Neutrophil (primary cell): ENCODE measurements at regions not wholly inside any gene's neighbourhood (a gene's known extent, or its start where the extent isn't known, plus 50 kb on each side); places are given as distances from the start of the nearest gene placed in this dataset.

ENCODE experiments used
- H3K27ac ChIP-seq: fragments of 200-600 bp; sonication (generic); 2 replicates; pipeline ENCODE4 v1.5.1; 2016; ENCODE audit warnings: mild to moderate bottlenecking, moderate library complexity
- H3K27me3 ChIP-seq: fragments of 200-600 bp; sonication (generic); 2 replicates; pipeline ENCODE4 v1.6.0; 2016; ENCODE audit warnings: mild to moderate bottlenecking
- H3K36me3 ChIP-seq: fragments of 200-600 bp; sonication (generic); 2 replicates; pipeline ENCODE4 v1.5.1; 2017
- H3K4me1 ChIP-seq, 2 experiments: fragments of 200-600 bp in 1 of 2; sonication (generic) in 1 of 2; 1 replicate in 1 of 2; 2 replicates in 1 of 2; pipeline versions ENCODE4 v1.5.1 to v1.6.1; 2013 to 2016; ENCODE audit warnings: low read depth in 1 of 2, low read length in 1 of 2, mild to moderate bottlenecking in 1 of 2, moderate library complexity in 1 of 2; ENCODE audit not compliant: control insufficient read depth in 1 of 2, insufficient read depth in 1 of 2
- H3K4me3 ChIP-seq, 2 experiments: fragments of 200-600 bp in 1 of 2; sonication (generic) in 1 of 2; 1 replicate in 1 of 2; 2 replicates in 1 of 2; pipeline ENCODE4 v1.5.1; 2013 to 2016; ENCODE audit warnings: low read depth in 1 of 2, low read length in 1 of 2, mild to moderate bottlenecking in 1 of 2, moderate library complexity in 1 of 2
- H3K9me3 ChIP-seq: fragments of 200-600 bp; sonication (generic); 2 replicates; pipeline ENCODE4 v1.5.1; 2016
- TF ChIP-seq, protein P1 (sequence below): fragments of 200-600 bp; sonication (generic); IDR thresholded peaks from 2 replicates; pipeline ENCODE4 v1.5.1; 2016; ENCODE audit warnings: antibody characterized with exemption

DNA sequence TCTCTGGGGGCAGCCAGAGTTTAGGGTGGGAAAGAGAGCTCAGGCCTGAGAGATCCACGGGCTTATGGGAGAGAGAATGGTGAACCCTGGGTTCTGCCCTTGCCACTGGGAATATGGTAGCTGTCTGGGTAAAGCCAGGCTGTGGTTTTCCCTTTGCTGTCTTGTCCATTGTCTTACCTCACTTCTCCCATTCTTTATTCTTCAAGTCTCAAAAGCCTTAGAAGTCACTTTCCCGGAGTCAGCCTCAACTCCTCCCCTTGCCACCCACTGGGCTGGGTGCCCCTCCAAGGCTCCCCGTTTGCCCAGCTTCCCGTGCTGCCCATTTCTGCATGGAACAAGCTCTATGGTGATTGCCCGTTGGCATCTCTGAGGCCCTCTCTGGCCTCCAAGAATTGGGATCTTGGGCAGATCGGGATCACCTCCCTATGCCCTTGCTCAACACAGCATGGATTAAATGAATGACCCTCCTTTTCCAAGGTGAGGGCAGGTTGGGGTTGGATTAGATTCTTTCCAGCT lies 228.2 kb downstream of the HAUS1 start:
- Histone ChIP-seq H3K4me1 (peaks cover 7 to 17% of the 10 kb centered on the region in 2 experiments), H3K4me3 (no peak overlapping the region), H3K27me3 (peaks cover 83% of the 10 kb centered on the region), H3K9me3 (no peaks in the 10 kb centered on the region), H3K27ac (no peak overlapping the region), H3K36me3 (no peaks in the 10 kb centered on the region)
- TF ChIP-seq, protein P1, sequence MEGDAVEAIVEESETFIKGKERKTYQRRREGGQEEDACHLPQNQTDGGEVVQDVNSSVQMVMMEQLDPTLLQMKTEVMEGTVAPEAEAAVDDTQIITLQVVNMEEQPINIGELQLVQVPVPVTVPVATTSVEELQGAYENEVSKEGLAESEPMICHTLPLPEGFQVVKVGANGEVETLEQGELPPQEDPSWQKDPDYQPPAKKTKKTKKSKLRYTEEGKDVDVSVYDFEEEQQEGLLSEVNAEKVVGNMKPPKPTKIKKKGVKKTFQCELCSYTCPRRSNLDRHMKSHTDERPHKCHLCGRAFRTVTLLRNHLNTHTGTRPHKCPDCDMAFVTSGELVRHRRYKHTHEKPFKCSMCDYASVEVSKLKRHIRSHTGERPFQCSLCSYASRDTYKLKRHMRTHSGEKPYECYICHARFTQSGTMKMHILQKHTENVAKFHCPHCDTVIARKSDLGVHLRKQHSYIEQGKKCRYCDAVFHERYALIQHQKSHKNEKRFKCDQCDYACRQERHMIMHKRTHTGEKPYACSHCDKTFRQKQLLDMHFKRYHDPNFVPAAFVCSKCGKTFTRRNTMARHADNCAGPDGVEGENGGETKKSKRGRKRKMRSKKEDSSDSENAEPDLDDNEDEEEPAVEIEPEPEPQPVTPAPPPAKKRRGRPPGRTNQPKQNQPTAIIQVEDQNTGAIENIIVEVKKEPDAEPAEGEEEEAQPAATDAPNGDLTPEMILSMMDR, result no peak

DNA sequence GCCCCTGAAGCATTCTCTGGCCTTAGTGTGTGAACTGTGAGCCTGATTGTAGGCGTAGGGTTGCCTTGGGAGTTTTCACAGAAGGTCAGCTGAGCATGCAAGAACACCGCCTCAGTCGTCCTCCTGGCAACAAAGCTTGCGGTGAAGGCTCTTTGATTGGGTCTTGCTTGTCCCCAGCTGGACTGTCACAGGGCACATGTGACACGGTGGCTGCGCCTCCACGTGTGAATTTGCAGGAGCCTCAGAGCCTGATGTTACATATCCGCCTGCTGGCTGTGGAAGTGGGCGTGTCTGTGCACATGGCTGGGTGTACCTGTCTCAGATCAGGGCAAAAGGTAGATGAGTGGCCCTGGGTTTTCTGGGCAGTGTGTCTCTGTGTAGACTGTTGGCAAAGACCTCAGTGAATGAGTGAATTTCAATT lies 228.7 kb downstream of the HAUS1 start:
- peaks cover 89% of the 10 kb centered on the region for H3K27me3 ChIP-seq

DNA sequence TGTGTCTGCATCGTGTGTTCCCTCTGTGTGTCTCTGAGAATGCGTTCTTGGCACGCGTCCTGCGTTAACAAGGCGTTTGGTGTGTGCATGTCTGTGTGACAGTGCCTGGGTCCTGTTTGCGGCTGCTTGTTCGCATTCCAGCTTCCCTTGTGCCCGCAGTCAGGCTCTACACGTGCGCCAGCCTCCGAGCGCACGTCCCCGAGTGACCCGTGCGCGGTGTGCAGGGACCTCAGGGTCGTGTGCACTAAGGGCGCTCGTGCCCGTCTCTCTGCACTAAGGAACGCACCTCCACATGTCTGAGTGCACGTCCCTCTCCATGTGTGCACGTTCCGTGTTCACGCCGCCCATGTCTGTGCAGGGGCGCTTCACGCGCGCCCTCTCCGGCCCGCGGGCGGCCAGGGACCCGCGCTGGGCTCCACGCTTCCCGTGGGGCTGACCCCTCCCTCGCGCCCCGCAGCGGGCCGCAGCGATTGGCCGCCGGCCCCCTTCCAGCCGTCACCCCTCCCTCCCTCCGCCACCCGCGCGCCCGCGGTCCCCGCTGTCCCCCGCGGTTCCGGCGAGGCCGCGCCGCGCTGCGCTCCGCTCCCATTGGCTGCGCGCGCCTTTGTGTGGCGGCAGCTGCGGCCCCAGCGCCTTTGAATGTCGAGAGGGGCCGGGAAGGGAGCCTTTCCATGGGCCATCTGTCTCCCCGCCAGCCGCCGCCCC lies 229.4 kb downstream of the HAUS1 start:
- Histone ChIP-seq H3K36me3 (no peaks in the 10 kb centered on the region), H3K27ac (no peak overlapping the region), H3K4me1 (peaks cover 7 to 17% of the 10 kb centered on the region in 2 experiments), H3K4me3 (no peak overlapping the region), H3K27me3 (peaks cover 94% of the 10 kb centered on the region), H3K9me3 (no peaks in the 10 kb centered on the region)
- TF ChIP-seq, protein P1, result no peak

More for the DNA sequence above, 228.7 kb downstream of the HAUS1 start:
- Histone ChIP-seq H3K4me3 (no peak overlapping the region), H3K9me3 (no peaks in the 10 kb centered on the region), H3K36me3 (no peaks in the 10 kb centered on the region), H3K27ac (no peak overlapping the region), H3K4me1 (peaks cover 7 to 17% of the 10 kb centered on the region in 2 experiments)
- TF ChIP-seq, protein P1, result no peak

DNA sequence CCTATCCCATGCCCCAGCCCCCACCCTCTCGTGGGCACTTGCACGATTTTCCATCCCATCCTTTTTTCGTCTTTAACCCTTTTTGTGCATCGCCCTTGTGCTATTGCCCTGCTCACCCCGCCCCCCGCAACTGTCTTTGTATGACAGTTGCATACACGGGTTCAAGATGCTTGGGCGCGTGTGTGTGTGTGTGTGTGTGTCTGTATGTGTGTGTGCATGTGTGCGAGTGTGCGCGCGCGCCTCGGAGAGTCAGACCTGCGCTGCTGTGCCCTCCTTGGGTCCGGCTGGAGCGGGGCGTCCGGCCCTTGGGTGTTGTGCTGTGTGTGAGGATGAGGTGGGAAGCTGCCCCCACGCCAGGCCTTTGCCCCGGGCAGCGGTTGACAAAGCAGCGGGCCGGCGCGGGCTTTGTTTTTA lies 230.7 kb downstream of the HAUS1 start:
- H3K9me3 ChIP-seq, result no peaks in the 10 kb centered on the region
- H3K27me3 ChIP-seq, result peaks cover 100% of the 10 kb centered on the region
- peaks cover 7 to 17% of the 10 kb centered on the region in 2 experiments for H3K4me1 ChIP-seq
- no peak overlapping the region for H3K27ac ChIP-seq
- H3K36me3 ChIP-seq, result no peaks in the 10 kb centered on the region
- H3K4me3 ChIP-seq, result no peak overlapping the region
- TF ChIP-seq, protein P1, result no peak

DNA sequence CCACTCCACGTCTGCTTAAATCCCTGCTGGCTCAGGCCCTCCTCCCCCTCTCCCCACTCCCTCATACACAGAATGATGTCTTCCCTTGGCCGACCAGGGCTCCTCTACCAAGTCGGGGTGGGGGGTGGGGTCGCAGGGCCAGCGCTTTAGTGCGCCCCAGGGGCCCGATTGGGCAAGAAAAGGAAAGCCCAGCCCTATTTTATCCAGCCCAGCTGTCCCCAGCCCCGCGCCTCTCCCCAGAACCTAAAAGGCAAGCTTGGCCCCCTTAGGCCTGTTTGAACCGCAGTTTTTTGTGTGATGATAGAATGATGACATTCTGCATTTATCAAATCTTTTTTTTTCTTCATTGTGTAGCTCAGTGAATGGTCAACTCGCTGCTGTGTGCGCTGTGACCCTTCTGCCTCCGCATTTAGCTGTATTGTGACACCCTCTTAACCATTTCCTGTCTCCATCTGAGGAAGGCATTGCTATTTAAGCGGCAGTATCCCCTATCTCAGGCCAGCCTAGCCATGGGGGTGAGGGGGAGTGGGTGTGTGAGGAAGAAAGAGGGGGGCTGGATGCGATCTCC lies 231.4 kb downstream of the HAUS1 start:
- Histone ChIP-seq H3K27ac (no peak overlapping the region), H3K4me1 (peaks cover 7 to 17% of the 10 kb centered on the region in 2 experiments), H3K9me3 (no peaks in the 10 kb centered on the region), H3K36me3 (no peaks in the 10 kb centered on the region), H3K4me3 (no peak overlapping the region), H3K27me3 (peaks cover 99% of the 10 kb centered on the region)
- TF ChIP-seq, protein P1, result no peak
